Trophoblast cell (in vitro differentiated cells and primary cell): ENCODE measurements at regions not wholly inside any gene's neighbourhood (a gene's known extent, or its start where the extent isn't known, plus 50 kb on each side); places are given as distances from the start of the nearest gene placed in this dataset.

Source experiments
- DNase-seq, 2 donors: peaks; one replicate each; pipeline ENCODE4 v3.0.0-alpha.2; 2016
- H2AFZ ChIP-seq: 2 replicates; pipeline ENCODE4 v1.6.1; 2013; ENCODE audit warnings: low read length, moderate library complexity, mild to moderate bottlenecking; ENCODE audit not compliant: insufficient read depth, poor library complexity
- H2AK5ac ChIP-seq: 2 replicates; pipeline ENCODE4 v1.6.1; 2013; ENCODE audit warnings: mild to moderate bottlenecking, low read length
- H2BK120ac ChIP-seq: 2 replicates; pipeline ENCODE4 v1.6.1; 2013; ENCODE audit warnings: low read length, mild to moderate bottlenecking, moderate library complexity; ENCODE audit not compliant: insufficient read depth, poor library complexity
- H2BK12ac ChIP-seq: 2 replicates; pipeline ENCODE4 v1.6.1; 2013; ENCODE audit warnings: mild to moderate bottlenecking, low read length, moderate library complexity
- H2BK5ac ChIP-seq: 2 replicates; pipeline ENCODE4 v1.6.1; 2013; ENCODE audit warnings: low read length, low read depth, moderate library complexity, mild to moderate bottlenecking; ENCODE audit not compliant: poor library complexity
- H3K14ac ChIP-seq: 2 replicates; pipeline ENCODE4 v1.6.1; 2013; ENCODE audit warnings: mild to moderate bottlenecking, low read length
- H3K18ac ChIP-seq: 2 replicates; pipeline ENCODE4 v1.6.1; 2013; ENCODE audit warnings: mild to moderate bottlenecking, low read length
- H3K23ac ChIP-seq: 2 replicates; pipeline ENCODE4 v1.6.1; 2013; ENCODE audit warnings: low read length
- H3K27ac ChIP-seq: 2 replicates; pipeline ENCODE4 v1.5.1; 2013; ENCODE audit warnings: low read depth, mild to moderate bottlenecking, inconsistent platforms, low read length, moderate library complexity
- H3K27me3 ChIP-seq: 2 replicates; pipeline ENCODE4 v1.6.1; 2013; ENCODE audit warnings: inconsistent platforms, mild to moderate bottlenecking, low read length, moderate library complexity; ENCODE audit not compliant: insufficient read depth
- H3K36me3 ChIP-seq, 2 experiments: 1 replicate in 1 of 2; 2 replicates in 1 of 2; pipeline ENCODE4 v1.6.1; 2013; ENCODE audit warnings: low read length in 2 of 2, mild to moderate bottlenecking in 2 of 2, moderate library complexity in 1 of 2; ENCODE audit not compliant: insufficient read depth in 2 of 2, control insufficient read depth in 1 of 2
- H3K4ac ChIP-seq: 2 replicates; pipeline ENCODE4 v1.6.1; 2013; ENCODE audit warnings: low read depth, mild to moderate bottlenecking, low read length, moderate library complexity
- H3K4me1 ChIP-seq, 2 experiments: 1 replicate in 1 of 2; 2 replicates in 1 of 2; pipeline ENCODE4 v1.6.1; 2013; ENCODE audit warnings: low read length in 2 of 2, mild to moderate bottlenecking in 2 of 2, moderate library complexity in 1 of 2; ENCODE audit not compliant: insufficient read depth in 2 of 2, control insufficient read depth in 1 of 2
- H3K4me2 ChIP-seq: 2 replicates; pipeline ENCODE4 v1.6.1; 2013; ENCODE audit warnings: inconsistent platforms, mild to moderate bottlenecking, low read length, moderate library complexity
- H3K4me3 ChIP-seq: 2 replicates; pipeline ENCODE4 v1.5.1; 2013; ENCODE audit warnings: mild to moderate bottlenecking, low read depth, low read length, inconsistent platforms
- H3K79me1 ChIP-seq: one replicate; pipeline ENCODE4 v1.6.1; 2013; ENCODE audit warnings: low read length
- H3K79me2 ChIP-seq: 2 replicates; pipeline ENCODE4 v1.6.1; 2013; ENCODE audit warnings: low read length, mild to moderate bottlenecking; ENCODE audit not compliant: control insufficient read depth, insufficient read depth, poor library complexity
- H3K9ac ChIP-seq: 2 replicates; pipeline ENCODE4 v1.6.1; 2013; ENCODE audit warnings: mild to moderate bottlenecking, low read length
- H3K9me3 ChIP-seq: 2 replicates; pipeline ENCODE4 v1.6.1; 2013; ENCODE audit warnings: low read depth, mild to moderate bottlenecking, control low read depth, inconsistent platforms, low read length; ENCODE audit not compliant: insufficient read depth
- H4K12ac ChIP-seq: 2 replicates; pipeline ENCODE4 v1.6.1; 2013; ENCODE audit warnings: low read depth, mild to moderate bottlenecking, low read length, moderate library complexity
- H4K8ac ChIP-seq: 2 replicates; pipeline ENCODE4 v1.6.1; 2013; ENCODE audit warnings: low read depth, mild to moderate bottlenecking, low read length, moderate library complexity
- H4K91ac ChIP-seq: one replicate; pipeline ENCODE4 v1.6.1; 2013; ENCODE audit warnings: low read depth, mild to moderate bottlenecking, low read length, moderate library complexity
- WGBS: extraction: QIAGEN DNeasy Blood & Tissue Kit; methylation state at CpG from one replicate; pipeline ENCODE4 v1.1.7; 2013; ENCODE audit warnings: missing lambda C conversion rate; ENCODE audit not compliant: insufficient read length, insufficient coverage; ENCODE audit errors: extremely low coverage; 5-methylcytosine and 5-hydroxymethylcytosine counted together

GRCh38 chr2:18819566-18819965 is 230.2 kb upstream of the NT5C1B start:
- no peak overlapping the region for H3K14ac ChIP-seq

GRCh38 chr2:18814387-18814786 is 225.0 kb upstream of the NT5C1B start:
- no peaks in the 10 kb centered on the region for H3K79me1 ChIP-seq

More at GRCh38 chr2:18819566-18819965, 230.2 kb upstream of the NT5C1B start:
- no peak overlapping the region for H3K23ac ChIP-seq
- H2BK120ac ChIP-seq, result no peak overlapping the region
- no peak overlapping the region for H2AFZ ChIP-seq
- WGBS, result no CpG with 5 or more reads among the region's 2 CpGs
- H3K18ac ChIP-seq, result no peak overlapping the region
- no peak overlapping the region for H3K4ac ChIP-seq
- no peaks in the 10 kb centered on the region for H3K79me1 ChIP-seq
- no peaks in the 10 kb centered on the region for H3K9me3 ChIP-seq
- no peak overlapping the region for H4K8ac ChIP-seq
- H3K79me2 ChIP-seq, result no peaks in the 10 kb centered on the region
- H3K27me3 ChIP-seq, result peaks cover 2% of the 10 kb centered on the region
- H3K27ac ChIP-seq, result no peak overlapping the region
- no peak for DNase-seq
- no peak overlapping the region for H3K4me3 ChIP-seq
- H2BK5ac ChIP-seq, result no peak overlapping the region
- peaks cover 0 to 3% of the 10 kb centered on the region in 2 experiments for H3K4me1 ChIP-seq
- H3K36me3 ChIP-seq, result no peaks in the 10 kb centered on the region
- no peak overlapping the region for H4K91ac ChIP-seq
- no peak overlapping the region for H2BK12ac ChIP-seq
- no peak overlapping the region for H2AK5ac ChIP-seq
- H3K9ac ChIP-seq, result no peak overlapping the region
- no peak overlapping the region for H3K4me2 ChIP-seq
- H4K12ac ChIP-seq, result no peak overlapping the region

GRCh38 chr2:18804536-18804935 is 215.2 kb upstream of the NT5C1B start:
- H4K91ac ChIP-seq, result no peak overlapping the region
- H2BK120ac ChIP-seq, result no peak overlapping the region
- no peak overlapping the region for H4K12ac ChIP-seq
- no peaks in the 10 kb centered on the region for H3K27me3 ChIP-seq
- H2BK12ac ChIP-seq, result no peak overlapping the region
- H3K23ac ChIP-seq, result no peak overlapping the region
- WGBS, result no CpG with 5 or more reads among the region's 1 CpG
- H2AFZ ChIP-seq, result no peak overlapping the region
- no peak overlapping the region for H3K27ac ChIP-seq
- no peak overlapping the region for H4K8ac ChIP-seq
- H3K9ac ChIP-seq, result no peak overlapping the region
- H2AK5ac ChIP-seq, result no peak overlapping the region
- no peaks in the 10 kb centered on the region for H3K36me3 ChIP-seq
- H3K9me3 ChIP-seq, result no peaks in the 10 kb centered on the region
- no peaks in the 10 kb centered on the region for H3K79me2 ChIP-seq
- no peak overlapping the region for H3K14ac ChIP-seq
- H3K18ac ChIP-seq, result no peak overlapping the region
- H3K4me2 ChIP-seq, result no peak overlapping the region
- no peak overlapping the region for H3K4me3 ChIP-seq
- H2BK5ac ChIP-seq, result no peak overlapping the region
- H3K4ac ChIP-seq, result no peak overlapping the region
- DNase-seq, result no peak
- H3K4me1 ChIP-seq, result no peaks in the 10 kb centered on the region
- no peaks in the 10 kb centered on the region for H3K79me1 ChIP-seq

More at GRCh38 chr2:18814387-18814786, 225.0 kb upstream of the NT5C1B start:
- Histone ChIP-seq H4K91ac (no peak overlapping the region), H3K14ac (no peak overlapping the region), H3K79me2 (no peaks in the 10 kb centered on the region), H3K4me3 (no peak overlapping the region), H4K12ac (no peak overlapping the region), H3K23ac (no peak overlapping the region), H3K36me3 (no peaks in the 10 kb centered on the region), H3K4me2 (no peak overlapping the region), H3K4ac (no peak overlapping the region), H2BK5ac (no peak overlapping the region), H3K9ac (no peak overlapping the region), H3K27me3 (peaks cover 2% of the 10 kb centered on the region), H3K9me3 (no peaks in the 10 kb centered on the region), H2BK12ac (no peak overlapping the region), H3K27ac (no peak overlapping the region), H2AK5ac (no peak overlapping the region), H4K8ac (no peak overlapping the region), H2BK120ac (no peak overlapping the region), H3K18ac (no peak overlapping the region), H2AFZ (no peak overlapping the region), H3K4me1 (no peaks in the 10 kb centered on the region)
- WGBS, result no CpG with 5 or more reads among the region's 2 CpGs
- DNase-seq, result no peak

- Histone ChIP-seq H4K8ac (no peak overlapping the region), H2AK5ac (no peak overlapping the region), H3K23ac (no peak overlapping the region), H3K27me3 (no peaks in the 10 kb centered on the region), H2BK12ac (no peak overlapping the region), H3K14ac (no peak overlapping the region), H3K79me2 (no peaks in the 10 kb centered on the region), H3K79me1 (no peaks in the 10 kb centered on the region), H3K9ac (no peak overlapping the region), H3K18ac (no peak overlapping the region), H3K4me3 (no peak overlapping the region), H3K9me3 (no peaks in the 10 kb centered on the region), H4K12ac (no peak overlapping the region), H3K27ac (no peak overlapping the region), H3K4ac (no peak overlapping the region), H3K4me1 (no peaks in the 10 kb centered on the region), H3K4me2 (no peak overlapping the region), H2AFZ (no peak overlapping the region), H2BK5ac (no peak overlapping the region), H3K36me3 (no peaks in the 10 kb centered on the region), H2BK120ac (no peak overlapping the region), H4K91ac (no peak overlapping the region)
- DNase-seq, result no peak
- no CpG with 5 or more reads among the region's 2 CpGs for WGBS
Measured at GRCh38 chr2:18803141-18803939, 214.0 kb upstream of the NT5C1B start.
